Mesenchymal stem cell (in vitro differentiated cells and primary cell): ENCODE measurements at regions not wholly inside any gene's neighbourhood (a gene's known extent, or its start where the extent isn't known, plus 50 kb on each side); places are given as distances from the start of the nearest gene placed in this dataset.

ENCODE experiments used
- DNase-seq: peaks from one replicate; pipeline ENCODE4 v3.0.0-alpha.2; 2013
- H2AFZ ChIP-seq: one replicate; pipeline ENCODE4 v1.6.1; 2013; ENCODE audit warnings: low read depth, mild to moderate bottlenecking, control low read depth, inconsistent platforms, low read length, moderate library complexity
- H2AK5ac ChIP-seq: 2 replicates; pipeline ENCODE4 v1.6.1; 2013; ENCODE audit warnings: low read length, moderate library complexity, mild to moderate bottlenecking, inconsistent platforms; ENCODE audit not compliant: severe bottlenecking
- H2BK120ac ChIP-seq: one replicate; pipeline ENCODE4 v1.6.1; 2013; ENCODE audit warnings: low read depth, mild to moderate bottlenecking, inconsistent platforms, low read length, moderate library complexity
- H2BK12ac ChIP-seq, 2 experiments: one replicate each; pipeline ENCODE4 v1.6.1; 2013; ENCODE audit warnings: inconsistent platforms in 2 of 2, low read length in 2 of 2, mild to moderate bottlenecking in 2 of 2, moderate library complexity in 2 of 2, control low read depth in 1 of 2
- H2BK15ac ChIP-seq: one replicate; pipeline ENCODE4 v1.6.1; 2013; ENCODE audit warnings: mild to moderate bottlenecking, low read depth, inconsistent platforms; ENCODE audit not compliant: poor library complexity, severe bottlenecking
- H2BK5ac ChIP-seq: 2 replicates; pipeline ENCODE4 v1.6.1; 2013; ENCODE audit warnings: low read depth, mild to moderate bottlenecking, low read length, control low read depth, inconsistent platforms; ENCODE audit not compliant: poor library complexity, severe bottlenecking
- H3K14ac ChIP-seq, 2 experiments: one replicate each; pipeline ENCODE4 v1.6.1; 2013; ENCODE audit warnings: inconsistent platforms in 2 of 2, low read length in 2 of 2, control low read depth in 1 of 2, mild to moderate bottlenecking in 1 of 2, moderate library complexity in 1 of 2
- H3K18ac ChIP-seq, 2 experiments: one replicate each; pipeline ENCODE4 v1.6.1; 2013; ENCODE audit warnings: inconsistent platforms in 2 of 2, low read length in 2 of 2, control low read depth in 1 of 2, low read depth in 1 of 2, mild to moderate bottlenecking in 1 of 2
- H3K23ac ChIP-seq, 2 experiments: one replicate each; pipeline ENCODE4 v1.6.1; 2013; ENCODE audit warnings: inconsistent platforms in 2 of 2, low read length in 2 of 2, mild to moderate bottlenecking in 2 of 2, moderate library complexity in 2 of 2, control low read depth in 1 of 2
- H3K27ac ChIP-seq: 2 replicates; pipeline ENCODE4 v1.5.1; 2013; ENCODE audit warnings: mild to moderate bottlenecking, moderate library complexity, low read length, control low read depth, inconsistent platforms; ENCODE audit not compliant: poor library complexity, severe bottlenecking
- H3K27me3 ChIP-seq, 2 experiments: 2 replicates each; pipeline versions ENCODE4 v1.6.1 to v1.7.0; 2013; ENCODE audit warnings: low read length in 2 of 2, mild to moderate bottlenecking in 2 of 2, moderate library complexity in 2 of 2, control low read depth in 1 of 2, inconsistent platforms in 1 of 2; ENCODE audit not compliant: control insufficient read depth in 1 of 2, insufficient read depth in 1 of 2
- H3K36me3 ChIP-seq, 2 experiments: 2 replicates each; pipeline versions ENCODE4 v1.6.1 to v1.7.0; 2013; ENCODE audit warnings: low read length in 2 of 2, control low read depth in 1 of 2, inconsistent platforms in 1 of 2, low read depth in 1 of 2, mild to moderate bottlenecking in 1 of 2; ENCODE audit not compliant: insufficient read depth in 2 of 2, control insufficient read depth in 1 of 2
- H3K4ac ChIP-seq, 2 experiments: one replicate each; pipeline ENCODE4 v1.6.1; 2013; ENCODE audit warnings: inconsistent platforms in 2 of 2, low read length in 2 of 2, mild to moderate bottlenecking in 2 of 2, moderate library complexity in 2 of 2, control low read depth in 1 of 2, low read depth in 1 of 2
- H3K4me1 ChIP-seq: 2 replicates; pipeline ENCODE4 v1.6.1; 2013; ENCODE audit warnings: low read depth, low read length, control low read depth; ENCODE audit not compliant: control insufficient read depth, insufficient read depth
- H3K4me2 ChIP-seq: 2 replicates; pipeline ENCODE4 v1.6.1; 2013; ENCODE audit warnings: low read length, mild to moderate bottlenecking, inconsistent platforms; ENCODE audit not compliant: poor library complexity, severe bottlenecking
- H3K4me3 ChIP-seq, 2 experiments: 2 replicates each; pipeline versions ENCODE4 v1.5.1 to v1.7.0; 2013; ENCODE audit warnings: low read length in 2 of 2, mild to moderate bottlenecking in 2 of 2, control low read depth in 1 of 2, low read depth in 1 of 2; ENCODE audit not compliant: insufficient read depth in 1 of 2
- H3K79me1 ChIP-seq: replicated peaks from 2 replicates; pipeline ENCODE4 v1.6.1; 2013; ENCODE audit warnings: mild to moderate bottlenecking, control low read depth, low read length, inconsistent platforms; ENCODE audit not compliant: poor library complexity, severe bottlenecking
- H3K9ac ChIP-seq: 2 replicates; pipeline ENCODE4 v1.7.0; 2013; ENCODE audit warnings: mild to moderate bottlenecking, low read length, moderate library complexity
- H3K9me3 ChIP-seq: 2 replicates; pipeline ENCODE4 v1.7.0; 2013; ENCODE audit warnings: mild to moderate bottlenecking, low read length; ENCODE audit not compliant: control insufficient read depth
- H4K8ac ChIP-seq: one replicate; pipeline ENCODE4 v1.6.1; 2013; ENCODE audit warnings: inconsistent platforms, mild to moderate bottlenecking, low read length, moderate library complexity
- H4K91ac ChIP-seq: one replicate; pipeline ENCODE4 v1.6.1; 2013; ENCODE audit warnings: mild to moderate bottlenecking, low read length, inconsistent platforms
- WGBS: methylation state at CpG from one replicate; pipeline ENCODE4 v1.1.7; 2013; ENCODE audit warnings: mixed read lengths; 5-methylcytosine and 5-hydroxymethylcytosine counted together

DNA sequence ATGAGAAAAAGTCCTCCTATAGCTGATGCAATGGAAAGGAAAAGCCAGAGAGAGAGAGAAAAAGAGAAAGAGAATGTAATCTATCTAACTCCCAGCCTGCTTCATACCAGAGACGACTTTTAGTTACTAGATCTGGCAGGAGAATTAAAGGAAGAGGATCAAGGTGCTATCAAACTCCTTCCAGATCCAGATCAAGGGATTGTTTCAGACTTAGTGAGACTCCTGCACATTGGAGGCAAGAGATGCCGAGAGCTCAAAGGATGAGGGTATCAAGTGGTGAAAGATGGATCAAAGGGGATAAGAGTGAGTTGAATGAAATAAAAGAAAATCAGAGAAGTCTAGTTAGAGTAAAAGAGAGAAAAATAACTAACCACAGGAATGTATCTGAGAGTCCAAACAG is 478.6 kb downstream of the KIF4B start:
- Histone ChIP-seq H3K18ac (no peak overlapping the region), H3K14ac (no peak overlapping the region), H3K4me3 (no peak overlapping the region), H4K91ac (no peak overlapping the region), H3K27me3 (no peaks in the 10 kb centered on the region), H3K79me1 (no peaks in the 10 kb centered on the region), H2BK120ac (no peak overlapping the region), H2AFZ (no peak overlapping the region), H3K4me2 (no peak overlapping the region), H3K27ac (no peak overlapping the region), H3K23ac (no peak overlapping the region), H3K9ac (no peak overlapping the region), H2BK5ac (no peak overlapping the region), H3K4ac (no peak overlapping the region), H2AK5ac (no peak overlapping the region), H4K8ac (no peak overlapping the region), H2BK15ac (no peak overlapping the region), H3K36me3 (no peaks in the 10 kb centered on the region), H2BK12ac (no peak overlapping the region), H3K4me1 (no peaks in the 10 kb centered on the region), H3K9me3 (no peaks in the 10 kb centered on the region)
- 62% methylated on average over 2 of the region's 2 CpGs for WGBS
- DNase-seq: no peak

DNA sequence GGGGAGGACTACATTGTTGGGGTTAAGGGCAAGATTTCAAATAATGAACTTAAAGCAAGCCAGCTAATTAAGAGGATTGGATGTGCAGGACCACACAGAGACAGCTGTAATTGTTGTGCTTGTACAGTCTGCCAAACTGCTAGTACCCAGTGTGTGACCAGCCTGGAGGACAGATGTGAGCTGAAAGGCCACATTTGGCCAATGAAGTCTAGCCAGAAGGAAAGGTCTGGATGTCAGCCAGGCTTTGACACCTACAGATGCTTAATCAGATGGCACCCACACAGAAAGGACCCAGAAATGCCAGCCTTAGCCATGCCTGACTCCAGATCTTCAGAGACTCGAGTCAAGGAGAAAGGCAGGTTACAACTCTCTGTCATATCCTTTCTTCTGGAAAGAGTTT is 491.1 kb downstream of the KIF4B start:
- no peaks in the 10 kb centered on the region for H3K27me3 ChIP-seq
- no peaks in the 10 kb centered on the region for H3K4me1 ChIP-seq
- no peaks in the 10 kb centered on the region for H3K36me3 ChIP-seq
- no peak overlapping the region for H3K4me2 ChIP-seq
- no peak overlapping the region for H2BK120ac ChIP-seq
- no peak overlapping the region for H3K9ac ChIP-seq
- H3K18ac ChIP-seq: no peak overlapping the region
- no peak overlapping the region for H2BK15ac ChIP-seq
- DNase-seq: no peak
- no peaks in the 10 kb centered on the region for H3K79me1 ChIP-seq
- H2BK12ac ChIP-seq: no peak overlapping the region
- no peak overlapping the region for H2AK5ac ChIP-seq
- H4K91ac ChIP-seq: no peak overlapping the region
- peaks cover under 1% of the 10 kb centered on the region for H3K9me3 ChIP-seq
- H3K14ac ChIP-seq: no peak overlapping the region
- 50% methylated on average over 1 of the region's 1 CpG for WGBS
- H4K8ac ChIP-seq: no peak overlapping the region
- H3K27ac ChIP-seq: no peak overlapping the region
- H3K4ac ChIP-seq: no peak overlapping the region
- no peak overlapping the region for H3K4me3 ChIP-seq
- H3K23ac ChIP-seq: no peak overlapping the region
- no peak overlapping the region for H2AFZ ChIP-seq
- no peak overlapping the region for H2BK5ac ChIP-seq

DNA sequence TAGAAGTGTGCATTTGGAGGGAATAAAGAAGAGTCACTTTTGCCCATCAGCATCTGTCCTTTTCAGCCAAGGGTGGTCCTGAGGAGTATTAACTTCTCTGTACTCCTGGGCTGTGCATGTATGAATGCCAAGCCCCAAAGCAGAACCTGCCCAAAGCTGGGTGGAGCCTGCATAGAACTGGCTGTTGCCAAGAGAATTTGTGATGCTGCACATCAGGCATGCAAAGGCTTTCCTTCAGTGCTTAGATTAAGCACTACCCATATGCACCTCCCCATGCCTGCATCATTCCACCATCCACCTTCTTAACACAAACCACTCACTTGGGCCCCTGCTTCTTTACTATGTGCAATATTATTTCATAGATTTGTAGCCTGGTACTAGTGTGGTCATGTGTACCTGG is 493.8 kb downstream of the KIF4B start:
- H3K9ac ChIP-seq: no peak overlapping the region
- no peaks in the 10 kb centered on the region for H3K4me1 ChIP-seq
- H3K4ac ChIP-seq: no peak overlapping the region
- no peak overlapping the region for H2AFZ ChIP-seq
- no peak overlapping the region for H3K4me3 ChIP-seq
- no peak overlapping the region for H2AK5ac ChIP-seq
- H2BK120ac ChIP-seq: no peak overlapping the region
- H3K36me3 ChIP-seq: no peaks in the 10 kb centered on the region
- no peak overlapping the region for H3K27ac ChIP-seq
- H3K18ac ChIP-seq: no peak overlapping the region
- no peak for DNase-seq
- no peaks in the 10 kb centered on the region for H3K9me3 ChIP-seq
- H3K14ac ChIP-seq: no peak overlapping the region
- no peaks in the 10 kb centered on the region for H3K79me1 ChIP-seq
- no peak overlapping the region for H2BK5ac ChIP-seq
- no peaks in the 10 kb centered on the region for H3K27me3 ChIP-seq
- H4K8ac ChIP-seq: no peak overlapping the region
- H2BK12ac ChIP-seq: no peak overlapping the region
- no peak overlapping the region for H2BK15ac ChIP-seq
- no peak overlapping the region for H3K23ac ChIP-seq
- no peak overlapping the region for H3K4me2 ChIP-seq
- H4K91ac ChIP-seq: no peak overlapping the region

DNA sequence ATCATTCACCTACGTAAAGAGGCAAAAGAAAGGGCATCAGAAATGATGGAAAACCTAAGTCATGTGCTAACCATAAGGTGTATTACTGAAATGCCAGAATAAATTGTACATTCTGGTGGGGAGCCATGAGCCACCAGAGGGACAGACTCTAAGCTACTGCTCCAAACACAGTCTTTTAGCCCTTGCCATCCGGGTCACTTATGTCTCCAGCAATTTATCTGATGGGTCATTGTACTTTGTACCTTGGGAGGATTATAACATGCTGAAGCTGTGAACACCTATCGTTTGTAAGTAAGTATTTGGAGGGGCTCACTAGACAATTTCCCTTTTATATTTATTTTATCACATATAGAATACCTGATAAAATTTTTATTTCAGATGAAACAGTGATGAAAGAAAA is 495.1 kb downstream of the KIF4B start:
- Histone ChIP-seq H2BK15ac (no peak overlapping the region), H3K4ac (no peak overlapping the region), H3K27me3 (no peaks in the 10 kb centered on the region), H2BK120ac (no peak overlapping the region), H3K4me1 (no peaks in the 10 kb centered on the region), H4K91ac (no peak overlapping the region), H3K4me2 (no peak overlapping the region), H2BK12ac (no peak overlapping the region), H3K23ac (no peak overlapping the region), H3K36me3 (no peaks in the 10 kb centered on the region), H3K14ac (no peak overlapping the region), H3K79me1 (no peaks in the 10 kb centered on the region), H2AFZ (no peak overlapping the region), H3K9ac (no peak overlapping the region), H4K8ac (no peak overlapping the region), H2AK5ac (no peak overlapping the region), H2BK5ac (no peak overlapping the region), H3K4me3 (no peak overlapping the region), H3K18ac (no peak overlapping the region), H3K9me3 (no peaks in the 10 kb centered on the region), H3K27ac (no peak overlapping the region)
- 100% methylated on average over 1 of the region's 3 CpGs for WGBS
- no peak for DNase-seq
